HG03064 (cell line): ENCODE measurements at regions not wholly inside any gene's neighbourhood (a gene's known extent, or its start where the extent isn't known, plus 50 kb on each side); places are given as distances from the start of the nearest gene placed in this dataset.
A peak's percentile ranks its signal among the peaks of the same experiment; 100 is the strongest.
"Not testable (repeated sequence)": the region's sequence is repeated elsewhere in the genome, so short reads cannot be mapped to it uniquely, and the experiment has no call there.

Source experiments
- ATAC-seq: cut with Tn5 transposase; IDR thresholded peaks from one replicate; pipeline ENCODE4 v1.9.1; 2021; ENCODE audit warnings: low read depth; ENCODE audit not compliant: unreplicated experiment

GRCh38 chr10:62492870-62493180 lies 118.7 kb downstream of the ZNF365 start:
- ATAC-seq: no peak

GRCh38 chr10:62496925-62497324 lies 122.8 kb downstream of the ZNF365 start:
- ATAC-seq: no peak

GRCh38 chr10:62498271-62498670 lies 124.1 kb downstream of the ZNF365 start:
- no peak for ATAC-seq

- not testable (repeated sequence) for ATAC-seq
Observed at GRCh38 chr10:62500116-62500515, 125.9 kb downstream of the ZNF365 start.

- no peak for ATAC-seq
Observed at GRCh38 chr10:62501547-62501946, 127.4 kb downstream of the ZNF365 start.

GRCh38 chr10:62502995-62503613 lies 128.9 kb downstream of the ZNF365 start:
- no peak for ATAC-seq

- no peak for ATAC-seq
Observed at GRCh38 chr10:62503872-62504271, 129.7 kb downstream of the ZNF365 start.

GRCh38 chr10:62506371-62506770 lies 132.2 kb downstream of the ZNF365 start:
- ATAC-seq: no peak

- peak; percentile 23 for ATAC-seq
Observed at GRCh38 chr10:62511238-62511637, 137.1 kb downstream of the ZNF365 start.

- ATAC-seq: peak; percentile 62
Observed at GRCh38 chr10:62511656-62512055, 137.5 kb downstream of the ZNF365 start.

- no peak for ATAC-seq
Observed at GRCh38 chr10:62512732-62513475, 138.7 kb downstream of the ZNF365 start.

- ATAC-seq: no peak
Observed at GRCh38 chr10:62514079-62514693, 140.0 kb downstream of the ZNF365 start.

- no peak for ATAC-seq
Observed at GRCh38 chr10:62517252-62517651, 143.1 kb downstream of the ZNF365 start.

GRCh38 chr10:62527019-62527827 lies 153.1 kb downstream of the ZNF365 start:
- ATAC-seq: peak; percentile 52

- peak; percentile 86 for ATAC-seq
Observed at GRCh38 chr10:62528441-62528840, 154.3 kb downstream of the ZNF365 start.

GRCh38 chr10:62529396-62529795 lies 155.2 kb downstream of the ZNF365 start:
- ATAC-seq: no peak

- ATAC-seq: no peak
Observed at GRCh38 chr10:62534031-62534430, 159.9 kb downstream of the ZNF365 start.

GRCh38 chr10:62538606-62539005 lies 164.4 kb downstream of the ZNF365 start:
- ATAC-seq: no peak

- ATAC-seq: no peak
Observed at GRCh38 chr10:62540389-62540788, 166.2 kb downstream of the ZNF365 start.

- no peak for ATAC-seq
Observed at GRCh38 chr10:62541811-62542210, 167.6 kb downstream of the ZNF365 start.
